ENCODE measurements at regions not wholly inside any gene's neighbourhood (a gene's known extent, or its start where the extent isn't known, plus 50 kb on each side); places are given as distances from the start of the nearest gene placed in this dataset.
"Not testable (repeated sequence)": the region's sequence is repeated elsewhere in the genome, so short reads cannot be mapped to it uniquely, and the experiment has no call there.

- peak; percentile 12 for DNase-seq
Observed at GRCh38 chr3:10706740-10707399, 109.2 kb upstream of the SLC6A11 start.

DNA sequence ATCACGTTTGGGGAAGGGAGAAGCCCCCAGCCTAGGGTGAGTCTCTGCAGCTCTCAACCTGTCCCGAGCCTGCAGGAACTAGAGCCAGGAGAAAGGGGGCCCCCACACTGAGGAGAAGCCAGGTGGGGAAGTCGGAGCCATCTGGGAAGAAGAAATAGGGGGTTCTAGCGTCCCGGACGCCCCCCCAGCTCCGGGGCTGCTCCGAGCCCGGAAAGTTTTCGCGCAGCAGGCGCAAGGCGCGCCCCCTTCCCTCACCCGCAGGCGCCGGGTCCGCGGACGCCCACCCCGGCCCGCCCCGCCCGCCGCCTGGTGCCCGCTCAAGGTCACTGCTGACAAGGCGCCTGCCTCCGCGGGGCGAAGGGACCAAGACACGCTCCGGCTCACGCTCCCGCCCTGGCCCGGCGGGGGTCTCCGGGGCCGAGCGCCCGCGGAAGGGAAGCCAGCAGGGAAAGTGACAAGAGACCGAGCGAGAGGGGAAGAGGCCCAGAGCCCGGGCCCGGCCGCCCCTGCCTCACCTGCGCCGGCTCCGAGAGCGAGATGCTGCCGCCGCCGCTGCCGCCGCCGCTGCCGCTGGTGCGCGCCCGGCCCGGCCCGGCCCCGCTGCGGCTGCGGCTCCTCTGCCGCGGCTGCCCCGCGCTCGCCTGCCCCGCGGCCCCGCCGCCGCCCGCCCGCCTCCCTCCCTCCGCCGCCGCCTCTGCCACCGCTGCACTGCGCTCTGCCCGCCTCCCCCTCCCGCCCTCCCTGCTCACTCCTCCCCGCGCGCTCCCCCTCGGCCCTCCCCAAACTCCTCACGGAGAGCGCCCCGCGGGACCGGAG is 108.4 kb upstream of the SLC6A11 start:
- DNase-seq = peak; percentile 76

- DNase-seq = peak; percentile 76
Observed at GRCh38 chr3:10708216-10708893, 107.7 kb upstream of the SLC6A11 start.

GRCh38 chr3:10709110-10709781 is 106.8 kb upstream of the SLC6A11 start:
- peak; percentile 66 for DNase-seq

DNA sequence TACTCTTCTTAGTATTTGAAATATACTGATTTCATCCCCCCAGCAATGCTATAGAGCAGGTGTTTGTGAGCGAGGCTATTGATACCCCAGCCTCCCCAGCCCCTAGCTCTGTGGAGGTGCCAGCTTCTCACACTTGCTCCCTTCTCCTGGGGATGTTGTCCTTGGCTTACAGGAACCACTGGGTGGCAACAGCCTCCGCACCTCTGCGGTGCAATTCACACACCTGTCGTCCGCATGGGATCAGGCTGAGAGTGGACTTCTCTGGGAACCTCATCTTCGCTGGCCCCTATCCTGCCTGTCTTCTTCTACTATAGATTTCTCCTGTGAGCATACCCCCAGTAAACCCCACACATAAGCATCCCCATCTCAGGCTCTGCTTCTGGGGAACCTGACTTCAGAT is 103.9 kb upstream of the SLC6A11 start:
- DNase-seq = no peak

- no peak for DNase-seq
Observed at GRCh38 chr3:10713656-10714055, 102.4 kb upstream of the SLC6A11 start.

- no peak for DNase-seq
Observed at GRCh38 chr3:10715886-10716285, 100.1 kb upstream of the SLC6A11 start.

DNA sequence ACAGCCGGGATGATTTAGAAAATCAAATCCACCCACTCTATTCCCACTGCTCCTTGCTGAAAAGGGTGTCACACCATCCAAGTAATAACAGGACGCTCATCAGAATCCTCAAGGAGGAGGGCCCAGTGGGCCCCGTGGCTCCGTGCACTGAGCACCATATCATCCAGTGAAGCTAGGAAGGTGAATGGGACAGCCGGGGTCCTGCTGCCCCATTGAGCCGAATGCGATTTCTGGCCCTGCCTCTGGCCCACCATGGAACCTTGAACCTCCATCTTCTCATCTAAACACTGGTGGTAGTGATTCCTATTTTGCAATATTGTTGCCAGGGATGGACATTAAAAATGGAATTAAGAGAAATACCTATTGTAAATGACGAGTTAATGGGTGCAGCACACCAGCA is 99.1 kb upstream of the SLC6A11 start:
- no peak for DNase-seq

GRCh38 chr3:10717756-10718155 is 98.3 kb upstream of the SLC6A11 start:
- DNase-seq = no peak

DNA sequence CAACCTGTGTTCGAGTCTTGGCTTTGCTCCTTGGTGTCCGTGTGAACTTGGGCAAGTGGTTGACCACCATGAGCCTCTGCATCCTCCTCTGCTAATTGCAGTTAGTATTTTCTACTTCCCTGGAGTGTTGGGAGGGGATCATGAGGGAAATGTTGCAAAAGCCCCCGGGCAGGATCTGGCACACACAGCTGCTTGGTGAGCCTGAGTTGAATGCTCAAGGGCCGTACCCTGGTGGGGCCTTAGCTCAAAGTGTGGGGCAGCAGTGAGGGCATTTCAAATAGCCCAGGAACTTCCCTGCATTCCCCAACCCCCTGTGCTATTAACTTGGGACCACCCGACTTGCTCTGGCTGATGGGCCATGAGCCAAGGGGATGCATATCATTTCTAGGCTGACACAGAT is 94.9 kb upstream of the SLC6A11 start:
- DNase-seq = no peak

- no peak for DNase-seq
Observed at GRCh38 chr3:10722911-10723310, 93.1 kb upstream of the SLC6A11 start.

GRCh38 chr3:10723991-10724390 is 92.0 kb upstream of the SLC6A11 start:
- no peak for DNase-seq

DNA sequence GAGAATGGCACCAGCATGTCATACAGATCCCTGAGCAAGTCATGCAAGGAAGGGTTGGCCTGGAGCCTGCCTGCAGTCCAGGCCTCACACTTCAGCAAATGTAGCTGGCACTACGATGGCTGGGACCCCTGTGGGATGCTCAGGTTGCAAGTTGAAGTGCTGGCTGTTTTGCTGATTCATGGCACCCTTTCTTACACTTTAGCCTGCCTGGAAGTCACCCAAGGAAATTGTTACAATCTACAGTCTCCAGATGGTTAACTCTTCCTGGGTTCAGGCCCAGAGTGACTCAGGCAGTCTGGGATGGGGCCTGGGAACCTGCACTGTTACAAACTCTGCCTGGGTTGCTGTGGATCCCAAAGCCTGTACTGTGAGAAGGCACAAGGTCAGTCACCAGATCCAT is 91.0 kb upstream of the SLC6A11 start:
- no peak for DNase-seq

- DNase-seq = no peak
Observed at GRCh38 chr3:10725846-10726245, 90.2 kb upstream of the SLC6A11 start.

- no peak for DNase-seq
Observed at GRCh38 chr3:10726787-10727186, 89.2 kb upstream of the SLC6A11 start.

- no peak for DNase-seq
Observed at GRCh38 chr3:10729439-10729838, 86.6 kb upstream of the SLC6A11 start.

GRCh38 chr3:10732292-10732691 is 83.7 kb upstream of the SLC6A11 start:
- no peak for DNase-seq

- no peak for DNase-seq
Observed at GRCh38 chr3:10733297-10733696, 82.7 kb upstream of the SLC6A11 start.

DNA sequence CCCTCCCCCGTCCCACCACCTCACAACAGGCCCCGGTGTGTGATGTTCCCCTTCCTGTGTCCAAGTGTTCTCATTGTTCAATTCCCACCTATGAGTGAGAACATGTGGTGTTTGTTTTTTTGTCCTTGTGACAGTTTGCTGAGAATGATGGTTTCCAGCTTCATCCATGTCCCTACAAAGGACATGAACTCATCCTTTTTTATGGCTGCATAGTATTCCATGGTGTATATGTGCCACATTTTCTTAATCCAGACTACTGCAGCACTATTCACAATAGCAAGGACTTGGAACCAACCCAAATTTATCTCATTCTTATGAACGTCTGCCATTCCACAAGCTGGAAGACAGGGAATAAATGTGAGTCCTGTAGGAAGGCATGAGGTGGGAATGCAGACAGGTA is 79.6 kb upstream of the SLC6A11 start:
- DNase-seq = not testable (repeated sequence)

GRCh38 chr3:10737785-10738184 is 78.2 kb upstream of the SLC6A11 start:
- DNase-seq = no peak

GRCh38 chr3:10738688-10739372 is 77.2 kb upstream of the SLC6A11 start:
- peak; percentile 96 for DNase-seq

- no peak for DNase-seq
Observed at GRCh38 chr3:10740954-10741353, 75.1 kb upstream of the SLC6A11 start.

Measured in retina (tissue), 1 donor.